ENCODE measurements at regions not wholly inside any gene's neighbourhood (a gene's known extent, or its start where the extent isn't known, plus 50 kb on each side); places are given as distances from the start of the nearest gene placed in this dataset.

DNA sequence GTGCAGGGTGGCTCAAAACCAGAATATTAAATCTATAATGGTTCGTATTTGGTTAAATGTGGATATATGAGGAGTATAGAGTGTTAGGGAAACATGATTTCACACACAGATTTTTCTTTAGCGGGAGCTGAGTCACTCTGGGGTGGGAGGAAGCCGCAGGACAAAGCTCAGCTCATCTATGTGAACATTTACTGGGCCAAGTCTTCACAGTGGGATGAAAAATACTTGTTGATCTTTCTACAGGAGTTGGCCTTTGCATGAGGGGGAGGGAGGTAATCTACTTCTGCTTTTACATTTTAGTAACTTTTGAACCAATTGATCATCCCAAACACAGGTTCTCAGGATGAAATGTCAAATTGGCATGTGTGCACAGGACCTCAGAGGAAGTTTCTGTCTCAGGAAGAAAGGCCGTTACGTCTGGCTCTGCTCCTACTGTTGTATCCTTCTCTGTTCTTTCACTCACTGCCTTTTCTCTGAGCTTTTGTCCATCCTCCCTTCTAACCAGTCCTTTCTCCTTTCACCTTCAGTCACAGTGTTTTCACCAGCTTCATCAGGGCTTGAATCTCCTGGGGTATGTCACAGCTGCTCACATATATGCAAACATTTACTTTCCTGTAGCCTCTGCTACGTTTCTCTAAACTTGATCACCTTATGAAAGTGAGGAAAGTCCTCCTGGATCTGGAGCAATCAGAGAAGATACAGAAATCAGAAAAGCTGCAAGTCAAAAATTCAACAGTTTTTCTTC, 943.3 kb upstream of the FANCL start:
- in situ Hi-C loops (cut with MboI) = no loop called here
- BruUV-seq (replicated peaks) = no TSS peak
- intact Hi-C loops (cut with micrococcal nuclease; ENCODE audit: unreplicated experiment) = loop anchor here (10.0 kb wide), 1 partner anchor 1460 kb away; no protein-coding TSS in a partner anchor
- WGBS (ENCODE audit: insufficient coverage, insufficient replicate concordance, low lambda C conversion rate, missing lambda C conversion rate) = 0% methylated on average over 6 of the region's 6 CpGs
- no peak for DNase-seq (ENCODE audit: low read depth, low spot score)
- TF ChIP-seq MYB (IDR thresholded peaks at IDR 0.05; ENCODE audit: borderline replicate concordance, low read depth, low read length) (no peak), STAT1 (conservative IDR thresholded peaks at IDR 0.05) (no peak), HDAC6 (IDR thresholded peaks at IDR 0.05; ENCODE audit: unreplicated experiment) (no peak), TCF12 (IDR thresholded peaks at IDR 0.05; ENCODE audit: low read depth, low read length) (no peak), ZNF622 (IDR thresholded peaks at IDR 0.05) (no peak)
- Histone ChIP-seq H2AFZ (ENCODE audit: control insufficient read depth, low read depth, low read length) (no peak overlapping the region), H3K4me1 (ENCODE audit: control insufficient read depth, insufficient read depth, low read length) (no peaks in the 10 kb centered on the region), H3K9me3 (replicated peaks; ENCODE audit: control insufficient read depth, insufficient read depth, low read length) (no peaks in the 10 kb centered on the region), H3K36me3 (ENCODE audit: control insufficient read depth in 2 of 2, insufficient read depth in 2 of 2, low read length in 1 of 2) (no peaks in the 10 kb centered on the region), H3K4me3 (no peak overlapping the region), H3K79me2 (ENCODE audit: control insufficient read depth, insufficient read depth, low read length) (no peaks in the 10 kb centered on the region), H3K9ac (ENCODE audit: control insufficient read depth, insufficient read depth, low read length) (no peak overlapping the region), H3K27ac (ENCODE audit: control insufficient read depth, insufficient read depth) (no peak overlapping the region), H3K27me3 (replicated peaks in 1 of 2; ENCODE audit: control insufficient read depth in 2 of 2, insufficient read depth in 2 of 2, low read length in 1 of 2) (no peaks in the 10 kb centered on the region; a peak in 1 of 4 replicates), H3K4me2 (ENCODE audit: control insufficient read depth, insufficient read depth) (no peak overlapping the region), H4K20me1 (ENCODE audit: control insufficient read depth, insufficient read depth) (no peaks in the 10 kb centered on the region)
- CTCF ChIA-PET = interaction anchor here (0.7 to 1.3 kb wide), 3 partner anchors 14 to 421 kb away, joined by 3 read pairs; no protein-coding TSS in a partner anchor
- SMC1A ChIA-PET (ENCODE audit: uncharacterized antibody, unreplicated experiment) = no interaction called here
- FAIRE-seq = no peak
- RAD21 ChIA-PET (ENCODE audit: unreplicated experiment) = no interaction called here
- ATAC-seq = no peak
- POLR2A ChIA-PET = interaction anchor here (0.6 kb wide), 1 partner anchor 14 kb away, joined by 5 read pairs; no protein-coding TSS in a partner anchor

DNA sequence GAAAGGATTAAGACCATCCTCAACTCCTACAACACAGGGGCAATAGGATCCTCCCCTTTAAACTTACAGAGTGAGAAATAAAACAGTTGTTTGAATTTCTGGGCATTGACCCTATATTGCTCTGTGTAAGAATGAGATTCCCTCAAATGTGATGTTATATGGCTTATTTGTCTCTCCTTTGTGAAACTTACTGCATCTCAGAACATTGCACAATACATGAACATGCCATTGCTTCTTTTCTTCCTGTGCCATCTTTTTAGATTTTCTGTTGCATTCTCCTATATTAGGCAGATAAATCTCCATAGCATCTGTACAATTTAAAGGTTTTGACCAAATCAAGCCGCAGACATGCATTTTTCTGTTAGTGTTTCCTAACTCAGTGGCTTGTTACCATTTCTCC, 941.9 kb upstream of the FANCL start:
- ATAC-seq (no peak), FAIRE-seq (no peak), DNase-seq (ENCODE audit: low read depth, low spot score) (no peak)
- H4K20me1 ChIP-seq (ENCODE audit: control insufficient read depth, insufficient read depth) = no peaks in the 10 kb centered on the region
- no peaks in the 10 kb centered on the region for H3K9me3 ChIP-seq (replicated peaks; ENCODE audit: control insufficient read depth, insufficient read depth, low read length)
- no peaks in the 10 kb centered on the region for H3K4me1 ChIP-seq (ENCODE audit: control insufficient read depth, insufficient read depth, low read length)
- in situ Hi-C loops (cut with MboI) = no loop called here
- no peaks in the 10 kb centered on the region; a peak in 1 of 4 replicates for H3K27me3 ChIP-seq (replicated peaks in 1 of 2; ENCODE audit: control insufficient read depth in 2 of 2, insufficient read depth in 2 of 2, low read length in 1 of 2)
- WGBS (ENCODE audit: insufficient coverage, insufficient replicate concordance, low lambda C conversion rate, missing lambda C conversion rate) = 0% methylated on average over 1 of the region's 1 CpG
- ChIA-PET SMC1A (ENCODE audit: uncharacterized antibody, unreplicated experiment) (no interaction called here), POLR2A (no interaction called here), CTCF (interaction anchor here (1.9 to 2.5 kb wide), 2 partner anchors 157 to 419 kb away, joined by 6 to 13 read pairs; no protein-coding TSS in a partner anchor), RAD21 (ENCODE audit: unreplicated experiment) (no interaction called here)
- H3K36me3 ChIP-seq (ENCODE audit: control insufficient read depth in 2 of 2, insufficient read depth in 2 of 2, low read length in 1 of 2) = no peaks in the 10 kb centered on the region
- H2AFZ ChIP-seq (ENCODE audit: control insufficient read depth, low read depth, low read length) = no peak overlapping the region
- H3K9ac ChIP-seq (ENCODE audit: control insufficient read depth, insufficient read depth, low read length) = no peak overlapping the region
- no peak overlapping the region for H3K4me3 ChIP-seq
- BruUV-seq (replicated peaks) = no TSS peak
- no peak overlapping the region for H3K27ac ChIP-seq (ENCODE audit: control insufficient read depth, insufficient read depth)
- TF ChIP-seq JUNB (IDR thresholded peaks at IDR 0.05) (no peak), WRNIP1 (IDR thresholded peaks at IDR 0.05; ENCODE audit: borderline replicate concordance, low read depth, low read length) (no peak), CHD2 (IDR thresholded peaks at IDR 0.05; ENCODE audit: borderline replicate concordance, low read depth, low read length) (no peak)
- no peak overlapping the region for H3K4me2 ChIP-seq (ENCODE audit: control insufficient read depth, insufficient read depth)
- no peaks in the 10 kb centered on the region for H3K79me2 ChIP-seq (ENCODE audit: control insufficient read depth, insufficient read depth, low read length)
- intact Hi-C loops (cut with micrococcal nuclease; ENCODE audit: unreplicated experiment) = loop anchor here (10.0 kb wide), 1 partner anchor 1458 kb away; no protein-coding TSS in a partner anchor

Data from GM12878 (cell line).